AG04450 (cell line): ENCODE measurements at regions not wholly inside any gene's neighbourhood (a gene's known extent, or its start where the extent isn't known, plus 50 kb on each side); places are given as distances from the start of the nearest gene placed in this dataset.

Source experiments
- CTCF ChIA-PET: fragments of 300-600, 350-600 bp; formaldehyde crosslinking; extraction: SDS; loops from one replicate; lab custom pipeline; 2022; ENCODE audit warnings: antibody characterized with exemption, inconsistent platforms; lab: Charles Lee
- POLR2A ChIA-PET: fragments of 350-600 bp; formaldehyde crosslinking; extraction: SDS; loops from one replicate; lab custom pipeline; 2021; ENCODE audit warnings: antibody characterized with exemption, inconsistent platforms; lab: Yijun Ruan, JAX
- DNase-seq: peaks from one replicate; pipeline ENCODE4 v3.0.0-alpha.2; 2011; ENCODE audit warnings: low read depth, low spot score
- H3K27ac ChIP-seq: one replicate; pipeline ENCODE4 v1.5.1; 2012; ENCODE audit warnings: low read depth, low read length, control low read depth
- H3K27me3 ChIP-seq: one replicate; pipeline ENCODE4 v1.6.0; 2012; ENCODE audit warnings: low read length; ENCODE audit not compliant: control insufficient read depth, insufficient read depth
- H3K4me3 ChIP-seq: 2 replicates; pipeline ENCODE4 v1.5.1; 2011; ENCODE audit warnings: mild to moderate bottlenecking, low read depth, low read length, control low read depth
- H3K9me3 ChIP-seq: 2 replicates; pipeline ENCODE4 v1.5.1; 2012; ENCODE audit warnings: low read length; ENCODE audit not compliant: control insufficient read depth, insufficient read depth
- CTCF ChIP-seq: IDR thresholded peaks from 2 replicates; pipeline ENCODE4 v1.5.1; 2011; ENCODE audit warnings: low read depth, low read length, control low read depth, inconsistent platforms

- Histone ChIP-seq H3K27me3 (no peaks in the 10 kb centered on the region), H3K9me3 (no peaks in the 10 kb centered on the region), H3K27ac (no peak overlapping the region), H3K4me3 (no peak overlapping the region)
- no peak for DNase-seq
- ChIA-PET CTCF (no interaction called here), POLR2A (no interaction called here)
- no peak for TF ChIP-seq CTCF
These were observed 1863.6 kb downstream of the STIM2 start for GRCh38 chr4:28724239-28724638.

GRCh38 chr4:28730304-28730703, 1869.7 kb downstream of the STIM2 start:
- H3K9me3 ChIP-seq: no peaks in the 10 kb centered on the region
- ChIA-PET POLR2A (no interaction called here), CTCF (no interaction called here)
- no peak overlapping the region for H3K27ac ChIP-seq
- DNase-seq: no peak
- H3K27me3 ChIP-seq: no peaks in the 10 kb centered on the region
- 0 out of 2 replicates have a peak, but pooled peaks have one; percentile 11 for TF ChIP-seq CTCF
- H3K4me3 ChIP-seq: no peak overlapping the region

GRCh38 chr4:28744066-28744465, 1883.4 kb downstream of the STIM2 start:
- Histone ChIP-seq H3K9me3 (peaks cover 2% of the 10 kb centered on the region; the same call in 1 of the 2 replicates), H3K27me3 (no peaks in the 10 kb centered on the region), H3K4me3 (no peak overlapping the region), H3K27ac (no peak overlapping the region)
- ChIA-PET POLR2A (no interaction called here), CTCF (no interaction called here)
- no peak for TF ChIP-seq CTCF
- no peak for DNase-seq

- Histone ChIP-seq H3K9me3 (no peaks in the 10 kb centered on the region), H3K27me3 (no peaks in the 10 kb centered on the region), H3K4me3 (no peak overlapping the region), H3K27ac (no peak overlapping the region)
- ChIA-PET POLR2A (no interaction called here), CTCF (no interaction called here)
- TF ChIP-seq CTCF: no peak
- DNase-seq: no peak
These were observed 1893.7 kb downstream of the STIM2 start for GRCh38 chr4:28754376-28754775.

- Histone ChIP-seq H3K9me3 (no peaks in the 10 kb centered on the region), H3K27me3 (no peaks in the 10 kb centered on the region), H3K27ac (no peak overlapping the region), H3K4me3 (no peak overlapping the region)
- no peak for DNase-seq
- no peak for TF ChIP-seq CTCF
- ChIA-PET POLR2A (no interaction called here), CTCF (no interaction called here)
These were observed 1894.4 kb downstream of the STIM2 start for GRCh38 chr4:28755081-28755480.
